GM18519 (cell line): ENCODE measurements at regions not wholly inside any gene's neighbourhood (a gene's known extent, or its start where the extent isn't known, plus 50 kb on each side); places are given as distances from the start of the nearest gene placed in this dataset.
"Not testable (repeated sequence)": the region's sequence is repeated elsewhere in the genome, so short reads cannot be mapped to it uniquely, and the experiment has no call there.

ENCODE experiments used
- ATAC-seq: cut with Tn5 transposase; IDR thresholded peaks from one replicate; pipeline ENCODE4 v1.9.1; 2021; ENCODE audit warnings: mild to moderate bottlenecking, moderate library complexity; ENCODE audit not compliant: unreplicated experiment, low FRiP score

DNA sequence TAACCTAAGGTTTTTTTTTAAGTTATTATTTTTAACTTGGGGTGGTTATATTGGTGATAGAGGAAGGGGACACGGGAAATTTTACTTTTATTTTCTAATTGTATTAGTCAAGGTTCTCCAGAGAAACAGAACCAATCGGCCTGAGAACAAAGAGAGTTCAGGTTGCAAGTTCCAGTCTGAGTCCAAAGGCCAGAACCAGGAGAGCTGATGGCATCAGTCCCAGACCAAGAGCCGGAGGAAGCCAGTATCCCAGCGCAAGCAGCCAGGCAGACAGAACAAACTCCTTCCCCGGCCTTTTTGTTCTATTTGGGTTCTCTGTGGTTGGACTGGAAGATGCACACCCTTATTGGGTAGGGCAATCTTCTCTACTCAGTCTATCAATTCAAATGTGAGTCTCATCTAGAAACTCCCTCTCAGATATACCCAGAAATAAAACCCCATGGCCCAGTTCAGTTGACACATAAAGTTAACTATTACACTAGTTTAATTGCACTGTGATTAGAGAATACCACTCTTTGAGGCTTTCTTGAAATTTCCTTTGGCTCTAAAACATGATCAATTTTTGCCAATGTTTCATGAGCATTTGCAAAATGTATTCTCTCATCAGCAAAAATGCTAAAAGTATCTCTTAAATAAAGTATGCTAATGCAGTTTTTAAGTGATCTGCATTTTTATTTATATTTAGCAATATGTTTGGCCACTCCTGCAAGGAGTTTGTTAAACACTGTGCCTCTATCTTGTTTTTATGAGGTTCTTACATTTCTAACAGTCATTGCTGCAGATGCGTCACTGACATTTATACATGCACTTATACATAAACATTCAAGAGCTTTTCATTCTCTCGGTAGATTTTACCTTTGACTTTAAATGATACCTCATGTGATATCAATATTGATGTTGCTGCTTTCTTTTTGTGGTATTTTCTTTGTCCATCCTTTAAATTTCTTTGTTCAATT is 103.2 kb upstream of the SSTR4 start:
- no peak for ATAC-seq

DNA sequence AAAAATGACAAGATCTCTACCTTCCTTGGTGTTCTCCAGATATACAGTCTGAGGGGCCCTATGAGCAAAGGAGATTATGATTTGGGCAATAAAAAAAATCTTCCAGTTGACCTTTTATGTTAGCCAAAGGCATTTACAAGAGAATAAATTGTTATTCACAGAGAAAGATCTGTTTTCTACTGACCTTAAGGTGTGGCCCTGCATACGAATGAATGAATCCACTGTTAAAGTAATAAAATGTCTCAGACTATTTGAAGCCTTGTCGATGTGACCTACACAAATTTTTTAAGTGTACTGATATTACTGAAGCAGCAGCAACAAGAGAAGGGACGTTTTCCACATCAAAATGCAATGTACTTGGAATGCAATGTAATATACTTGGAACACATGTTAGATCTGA is 95.9 kb upstream of the SSTR4 start:
- no peak for ATAC-seq

- ATAC-seq, result no peak
Measured at GRCh38 chr20:22940350-22940749, 94.8 kb upstream of the SSTR4 start.

- no peak for ATAC-seq
Measured at GRCh38 chr20:22941550-22941949, 93.6 kb upstream of the SSTR4 start.

- no peak for ATAC-seq
Measured at GRCh38 chr20:22942742-22943141, 92.4 kb upstream of the SSTR4 start.

- no peak for ATAC-seq
Measured at GRCh38 chr20:22944062-22944461, 91.0 kb upstream of the SSTR4 start.

GRCh38 chr20:22944936-22945335 is 90.2 kb upstream of the SSTR4 start:
- ATAC-seq, result no peak

DNA sequence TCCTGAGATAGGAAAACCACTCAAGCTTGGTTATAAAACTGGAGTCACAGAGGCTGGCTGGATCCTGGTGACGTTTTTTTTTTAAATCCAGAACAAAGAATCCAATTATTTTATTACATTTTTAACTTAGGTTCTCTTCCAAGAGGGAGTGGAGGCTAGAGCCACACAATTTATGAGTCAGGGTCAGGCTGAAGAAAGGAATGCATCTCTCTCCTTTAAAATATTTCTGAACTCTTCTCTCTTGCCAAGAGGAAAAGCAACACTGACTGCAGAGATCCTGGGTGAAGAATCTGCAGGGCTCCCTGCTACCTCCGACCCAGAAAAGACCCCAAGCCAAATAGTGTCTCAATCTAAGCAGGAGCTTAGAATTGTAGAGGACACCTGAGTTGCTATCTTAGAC is 88.5 kb upstream of the SSTR4 start:
- no peak for ATAC-seq

DNA sequence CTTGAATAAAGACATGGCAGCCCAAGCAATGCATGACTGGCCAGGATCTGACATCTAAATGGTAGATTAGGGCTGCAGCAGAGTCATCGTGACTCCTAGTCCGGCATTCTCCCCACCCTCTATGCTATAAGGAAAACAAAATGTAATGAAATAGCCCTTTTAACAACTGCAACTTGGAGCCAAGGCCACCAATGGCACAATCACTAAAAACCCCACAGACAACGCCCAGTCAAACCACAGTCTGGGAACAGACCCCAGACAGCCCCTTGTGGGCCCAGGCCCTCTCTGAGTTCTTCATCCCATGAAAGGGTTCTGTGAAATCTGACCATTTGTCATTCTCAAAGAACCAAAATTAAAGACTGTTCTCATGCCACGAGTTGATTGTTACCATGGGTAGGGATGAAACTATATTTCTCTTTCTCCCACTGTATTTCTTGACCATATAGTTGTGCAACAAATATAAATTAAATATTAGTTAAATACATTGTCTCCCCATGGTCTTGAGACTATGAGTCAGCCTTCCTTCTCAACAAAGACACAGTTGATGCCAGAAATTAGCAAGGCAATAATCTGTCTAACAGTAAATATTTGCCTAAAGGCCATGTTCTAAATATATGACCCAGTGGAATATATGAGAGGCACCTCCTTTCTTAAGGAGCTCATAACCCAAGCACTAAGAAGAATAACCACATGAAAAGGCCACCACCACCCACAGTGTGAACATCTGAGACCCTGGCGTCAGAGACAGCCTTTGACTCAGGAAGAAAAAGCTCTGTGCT is 85.6 kb upstream of the SSTR4 start:
- no peak for ATAC-seq

DNA sequence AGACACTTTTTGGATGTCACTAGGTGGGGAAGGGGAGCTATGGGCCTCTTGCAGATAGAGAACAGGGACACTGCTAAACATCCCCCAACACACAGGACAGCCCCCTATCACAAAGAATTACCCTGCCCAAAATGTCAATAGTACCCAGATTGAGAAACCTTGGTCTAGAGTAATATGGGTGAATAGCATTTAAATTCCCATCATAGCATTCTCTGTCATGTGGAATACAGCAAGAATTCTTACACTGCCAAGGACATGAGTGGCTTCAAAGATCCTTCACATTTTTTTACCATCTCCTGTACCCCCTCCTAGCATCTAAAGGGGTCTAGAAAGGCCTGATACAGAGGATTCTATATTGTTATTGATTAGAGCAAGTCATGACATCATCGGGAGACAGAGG is 83.1 kb upstream of the SSTR4 start:
- no peak for ATAC-seq

DNA sequence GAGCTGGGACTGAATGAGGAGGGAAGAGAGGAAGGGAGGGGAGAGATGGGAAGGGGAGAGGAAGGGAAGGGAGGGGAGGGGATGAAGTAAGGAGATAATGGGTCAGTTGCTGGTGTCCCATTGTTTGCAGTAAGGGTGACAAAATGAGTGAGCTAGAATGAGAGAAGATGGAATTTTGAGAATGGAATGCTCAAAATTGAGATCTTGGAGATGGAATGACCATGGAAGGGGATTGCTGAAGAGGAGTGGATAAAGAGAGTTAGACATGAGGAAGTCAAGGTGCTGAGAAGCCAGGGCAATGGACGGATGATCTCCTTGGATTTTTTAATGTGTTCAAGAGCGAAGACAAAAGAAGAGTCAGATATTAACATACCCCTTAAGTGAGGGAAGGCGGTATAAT is 80.5 kb upstream of the SSTR4 start:
- ATAC-seq, result no peak

DNA sequence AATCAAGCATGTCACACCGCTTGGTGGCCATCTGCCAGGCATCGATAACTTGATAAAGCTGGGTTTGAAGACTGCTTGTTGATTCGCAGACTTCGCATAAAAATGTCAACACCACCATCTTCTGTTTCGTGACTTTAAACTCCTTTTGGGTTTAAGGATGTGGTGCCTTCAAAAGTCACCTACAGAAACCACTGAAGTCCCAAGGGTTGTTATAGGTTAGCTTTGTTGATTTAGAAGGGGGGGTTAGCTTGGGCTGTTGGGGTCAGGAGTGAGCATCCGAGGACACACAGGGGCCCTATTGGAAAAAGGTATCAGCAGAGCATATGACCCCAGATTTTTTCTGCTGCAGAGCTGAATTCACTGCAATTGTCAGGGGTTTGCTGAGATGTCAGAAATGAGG is 76.7 kb upstream of the SSTR4 start:
- ATAC-seq, result no peak

DNA sequence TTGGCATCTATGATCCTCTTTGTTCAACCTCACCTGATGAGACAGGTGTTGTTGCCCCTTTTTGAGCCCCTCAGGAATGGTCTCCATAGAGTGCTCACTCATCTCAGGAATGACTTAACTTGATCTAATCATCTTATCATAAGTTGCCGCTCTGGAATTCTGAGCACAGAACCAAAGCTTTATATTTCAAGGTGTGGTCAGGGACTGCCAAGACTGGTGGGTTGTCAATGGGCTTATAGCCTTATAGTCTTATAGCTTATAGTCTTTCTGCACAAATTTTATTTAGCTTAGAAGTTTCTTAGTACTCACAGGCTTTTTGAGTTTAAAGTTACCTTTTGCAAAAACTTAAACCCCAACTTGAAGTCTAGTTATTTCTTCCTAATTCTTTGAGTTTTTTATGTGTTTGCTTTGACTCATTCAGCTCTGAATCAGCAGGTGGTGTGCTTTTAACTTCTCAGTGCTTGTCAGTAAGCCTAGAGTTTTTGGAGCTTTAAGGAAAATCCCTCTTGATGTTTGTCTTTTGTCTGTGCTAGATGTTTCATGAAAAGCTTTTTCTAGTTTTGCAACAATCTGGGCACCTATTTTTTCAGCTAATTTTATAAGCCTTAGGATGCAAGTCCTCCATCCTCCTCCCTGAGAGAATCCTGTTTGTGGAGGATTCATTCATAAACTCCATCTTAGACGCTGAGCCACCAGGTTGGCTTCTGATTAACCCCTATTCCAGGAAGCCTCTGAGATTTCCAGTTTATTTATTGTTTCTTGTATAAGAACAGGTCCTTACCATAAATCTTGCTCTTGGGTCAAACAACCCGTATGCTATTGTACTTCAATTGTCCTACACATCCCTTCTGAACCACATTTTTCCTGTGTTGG is 72.3 kb upstream of the SSTR4 start:
- no peak for ATAC-seq

GRCh38 chr20:22963581-22963980 is 71.5 kb upstream of the SSTR4 start:
- no peak for ATAC-seq

GRCh38 chr20:22966787-22967464 is 68.2 kb upstream of the SSTR4 start:
- no peak for ATAC-seq

DNA sequence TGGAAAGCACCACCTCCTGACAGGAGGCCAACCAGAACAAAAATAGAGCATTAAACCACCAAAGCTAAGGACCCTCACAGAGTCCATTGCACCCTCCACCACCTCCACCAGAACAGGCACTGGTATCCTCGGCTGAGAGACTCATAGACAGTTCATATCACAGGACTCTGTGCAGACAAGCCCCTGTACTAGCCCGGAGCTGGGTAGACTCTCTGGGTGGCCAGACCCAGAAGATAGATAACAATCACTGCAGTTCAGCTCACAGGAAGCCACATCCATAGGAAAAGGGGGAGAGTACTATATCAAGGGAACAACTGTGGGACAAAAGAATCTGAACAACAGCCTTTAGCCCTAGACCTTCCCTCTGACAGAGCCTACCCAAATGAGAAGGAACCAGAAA is 67.4 kb upstream of the SSTR4 start:
- not testable (repeated sequence) for ATAC-seq

GRCh38 chr20:22969031-22969430 is 66.1 kb upstream of the SSTR4 start:
- not testable (repeated sequence) for ATAC-seq

DNA sequence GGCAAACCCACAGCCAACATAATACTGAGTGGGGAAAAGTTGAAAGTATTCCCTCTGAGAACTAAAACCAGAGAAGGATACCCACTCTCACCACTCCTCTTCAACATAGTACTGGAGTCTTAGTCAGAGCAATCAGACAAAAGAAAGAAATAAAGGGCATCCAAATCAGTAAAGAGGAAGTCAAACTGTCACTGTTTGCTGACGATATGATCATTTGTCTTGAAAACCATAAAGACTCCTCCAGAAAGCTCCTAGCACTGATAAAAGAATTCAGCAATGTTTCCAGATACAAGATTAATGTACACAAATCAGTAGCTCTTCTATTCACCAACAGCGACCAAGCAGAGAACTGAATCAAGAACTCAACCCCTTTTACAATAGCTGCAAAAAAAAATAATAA is 64.0 kb upstream of the SSTR4 start:
- ATAC-seq, result not testable (repeated sequence)

DNA sequence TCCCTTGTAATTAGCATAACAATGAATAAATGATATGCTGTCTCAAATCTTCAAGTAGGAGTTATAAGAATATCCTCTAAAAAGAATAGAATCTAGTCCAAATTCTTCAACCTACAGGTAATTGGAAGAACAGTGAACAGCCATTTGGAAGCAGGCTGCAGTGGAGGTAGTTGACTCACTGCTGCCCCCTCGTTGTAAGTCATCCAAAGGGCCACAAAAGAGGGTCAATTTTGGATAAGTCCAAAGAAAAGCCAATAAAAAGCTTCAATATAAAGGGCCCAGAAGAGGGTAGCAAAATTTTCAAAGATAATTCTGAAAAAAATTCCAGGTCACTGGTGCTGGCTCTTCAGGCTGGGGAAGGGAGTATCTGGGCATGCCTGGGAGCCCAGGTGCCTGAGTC is 60.8 kb upstream of the SSTR4 start:
- no peak for ATAC-seq
